OCI-LY1 (cell line): ENCODE measurements at regions not wholly inside any gene's neighbourhood (a gene's known extent, or its start where the extent isn't known, plus 50 kb on each side); places are given as distances from the start of the nearest gene placed in this dataset.
"Not testable (repeated sequence)": the region's sequence is repeated elsewhere in the genome, so short reads cannot be mapped to it uniquely, and the experiment has no call there.

Experiments used
- CTCF ChIP-seq: fragments of 200-600 bp; sonication (generic), shearing (Covaris generic); IDR thresholded peaks from 2 replicates; pipeline ENCODE4 v1.5.1; 2017; ENCODE audit warnings: mild to moderate bottlenecking, antibody characterized with exemption, low read length, moderate library complexity, mixed read lengths
- EZH2 ChIP-seq: fragments of 200-600 bp; sonication (generic), shearing (Covaris generic); IDR thresholded peaks from 2 replicates; pipeline ENCODE4 v1.8.0; 2017; ENCODE audit warnings: borderline replicate concordance, mixed run types, mild to moderate bottlenecking, antibody characterized with exemption, low read length, moderate library complexity, mixed read lengths

- not testable (repeated sequence) for TF ChIP-seq CTCF, EZH2
Measured at GRCh38 chr3:194903447-194903846, 217.8 kb downstream of the FAM43A start.
